ENCODE measurements at regions not wholly inside any gene's neighbourhood (a gene's known extent, or its start where the extent isn't known, plus 50 kb on each side); places are given as distances from the start of the nearest gene placed in this dataset.

DNA sequence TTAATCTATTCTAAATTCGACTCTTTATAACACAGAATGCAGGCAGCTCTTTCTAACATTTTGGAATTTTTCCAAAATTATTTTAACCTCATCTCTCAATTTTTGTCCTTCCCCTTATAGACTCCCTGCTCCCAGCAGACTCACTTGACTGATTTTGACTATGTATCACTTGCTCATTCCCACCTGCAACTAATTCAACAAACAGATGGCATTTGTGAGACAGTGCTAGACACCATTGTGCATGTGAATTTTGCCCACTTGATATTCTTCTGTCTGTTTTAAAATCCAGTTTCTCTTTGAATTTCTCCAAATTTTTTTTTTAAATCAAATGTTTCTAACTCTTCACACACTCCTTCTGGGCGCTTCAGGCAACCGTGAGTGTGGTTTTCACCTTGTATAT, 1534.0 kb downstream of the PCDH7 start:
- TF ChIP-seq, protein P1, sequence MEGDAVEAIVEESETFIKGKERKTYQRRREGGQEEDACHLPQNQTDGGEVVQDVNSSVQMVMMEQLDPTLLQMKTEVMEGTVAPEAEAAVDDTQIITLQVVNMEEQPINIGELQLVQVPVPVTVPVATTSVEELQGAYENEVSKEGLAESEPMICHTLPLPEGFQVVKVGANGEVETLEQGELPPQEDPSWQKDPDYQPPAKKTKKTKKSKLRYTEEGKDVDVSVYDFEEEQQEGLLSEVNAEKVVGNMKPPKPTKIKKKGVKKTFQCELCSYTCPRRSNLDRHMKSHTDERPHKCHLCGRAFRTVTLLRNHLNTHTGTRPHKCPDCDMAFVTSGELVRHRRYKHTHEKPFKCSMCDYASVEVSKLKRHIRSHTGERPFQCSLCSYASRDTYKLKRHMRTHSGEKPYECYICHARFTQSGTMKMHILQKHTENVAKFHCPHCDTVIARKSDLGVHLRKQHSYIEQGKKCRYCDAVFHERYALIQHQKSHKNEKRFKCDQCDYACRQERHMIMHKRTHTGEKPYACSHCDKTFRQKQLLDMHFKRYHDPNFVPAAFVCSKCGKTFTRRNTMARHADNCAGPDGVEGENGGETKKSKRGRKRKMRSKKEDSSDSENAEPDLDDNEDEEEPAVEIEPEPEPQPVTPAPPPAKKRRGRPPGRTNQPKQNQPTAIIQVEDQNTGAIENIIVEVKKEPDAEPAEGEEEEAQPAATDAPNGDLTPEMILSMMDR (conservative IDR thresholded peaks at IDR 0.05; ENCODE audit: low read depth, low read length): no peak
- no peak for TF ChIP-seq EZH2phosphoT487 (IDR thresholded peaks at IDR 0.05; ENCODE audit: borderline replicate concordance, low read length)
- no peak for TF ChIP-seq EZH2 (IDR thresholded peaks at IDR 0.05; ENCODE audit: low read length, unreplicated experiment)
